K562 (cell line): ENCODE measurements at regions not wholly inside any gene's neighbourhood (a gene's known extent, or its start where the extent isn't known, plus 50 kb on each side); places are given as distances from the start of the nearest gene placed in this dataset.

ENCODE experiments used
- CBFA2T3 ChIP-seq: fragments of 450-650 bp; IDR thresholded peaks from 2 replicates; pipeline ENCODE4 v1.6.1; 2017
- FOXA1 ChIP-seq: fragments of 450-650 bp; IDR thresholded peaks from 2 replicates; pipeline ENCODE4 v1.6.1; 2016; ENCODE audit warnings: mild to moderate bottlenecking, borderline replicate concordance
- GABPB2 ChIP-seq: fragments of 250-450 bp; sonication (Bioruptor Pico); conservative IDR thresholded peaks from 2 replicates; pipeline ENCODE4 v1.5.1; 2021; ENCODE audit warnings: mild to moderate bottlenecking
- PHTF2 ChIP-seq: fragments of 250-450 bp; sonication (Bioruptor Pico); IDR thresholded peaks from 2 replicates; pipeline ENCODE4 v1.5.0; 2021; ENCODE audit warnings: mild to moderate bottlenecking
- ZNF785 ChIP-seq: fragments of 250-450 bp; sonication (Bioruptor Pico); IDR thresholded peaks from 2 replicates; pipeline ENCODE4 v1.4.0; 2020; ENCODE audit warnings: mild to moderate bottlenecking
- TF ChIP-seq, protein P1 (sequence below): fragments of 250-450 bp; sonication (Bioruptor Pico); IDR thresholded peaks from 2 replicates; pipeline ENCODE4 v1.5.0; 2020; ENCODE audit warnings: mild to moderate bottlenecking
- TF ChIP-seq, protein P2 (sequence below), 2 experiments: IDR thresholded peaks in 1 of 2; conservative IDR thresholded peaks in 1 of 2; 2 replicates each; pipeline ENCODE4 v1.6.1; 2016; ENCODE audit warnings: low read depth in 2 of 2, mild to moderate bottlenecking in 1 of 2, missing compliant biosample characterization in 1 of 2, missing genetic modification characterization in 1 of 2, moderate library complexity in 1 of 2

DNA sequence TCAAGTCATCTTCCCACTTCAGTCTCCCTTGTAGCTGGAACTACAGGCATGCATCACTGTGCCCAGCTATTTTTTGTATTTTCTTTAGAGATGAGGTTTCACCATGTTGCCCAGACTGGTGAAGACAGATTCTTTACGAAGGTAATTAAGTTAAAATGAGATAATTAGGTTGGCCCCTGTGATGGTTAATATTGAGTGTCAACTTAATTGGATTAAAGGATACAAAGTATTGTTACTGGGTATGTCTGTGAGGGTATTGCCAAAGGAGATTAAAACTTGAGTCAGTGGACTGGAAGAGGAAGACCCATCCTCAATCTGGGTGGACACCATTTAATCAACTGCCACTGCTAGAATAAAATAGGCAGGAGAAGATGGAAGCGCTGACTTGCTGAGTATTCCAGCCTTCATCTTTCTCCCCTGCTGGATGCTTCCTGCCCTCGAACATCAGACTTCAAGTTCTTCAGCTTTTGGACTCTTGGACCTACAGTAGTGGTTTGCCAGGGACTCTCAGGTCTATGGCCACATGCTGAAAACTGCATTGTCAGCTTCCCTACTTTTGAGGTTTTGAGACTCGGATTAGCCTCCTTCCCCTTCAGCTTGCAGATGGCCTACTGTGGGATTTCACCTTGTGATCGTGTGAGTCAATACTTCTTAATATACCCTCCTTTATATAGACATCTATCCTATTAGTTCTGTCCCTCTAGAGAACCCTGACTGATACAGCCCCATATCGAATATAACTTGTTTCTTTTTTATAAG lies 269.1 kb downstream of the TMX3 start (continued):
- TF ChIP-seq, protein P1, sequence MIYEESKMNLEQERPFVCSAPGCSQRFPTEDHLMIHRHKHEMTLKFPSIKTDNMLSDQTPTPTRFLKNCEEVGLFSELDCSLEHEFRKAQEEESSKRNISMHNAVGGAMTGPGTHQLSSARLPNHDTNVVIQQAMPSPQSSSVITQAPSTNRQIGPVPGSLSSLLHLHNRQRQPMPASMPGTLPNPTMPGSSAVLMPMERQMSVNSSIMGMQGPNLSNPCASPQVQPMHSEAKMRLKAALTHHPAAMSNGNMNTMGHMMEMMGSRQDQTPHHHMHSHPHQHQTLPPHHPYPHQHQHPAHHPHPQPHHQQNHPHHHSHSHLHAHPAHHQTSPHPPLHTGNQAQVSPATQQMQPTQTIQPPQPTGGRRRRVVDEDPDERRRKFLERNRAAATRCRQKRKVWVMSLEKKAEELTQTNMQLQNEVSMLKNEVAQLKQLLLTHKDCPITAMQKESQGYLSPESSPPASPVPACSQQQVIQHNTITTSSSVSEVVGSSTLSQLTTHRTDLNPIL (CRISPR knock-in tag), result no peak
- no peak for TF ChIP-seq ZNF785 (CRISPR knock-in tag)
- TF ChIP-seq, protein P2, sequence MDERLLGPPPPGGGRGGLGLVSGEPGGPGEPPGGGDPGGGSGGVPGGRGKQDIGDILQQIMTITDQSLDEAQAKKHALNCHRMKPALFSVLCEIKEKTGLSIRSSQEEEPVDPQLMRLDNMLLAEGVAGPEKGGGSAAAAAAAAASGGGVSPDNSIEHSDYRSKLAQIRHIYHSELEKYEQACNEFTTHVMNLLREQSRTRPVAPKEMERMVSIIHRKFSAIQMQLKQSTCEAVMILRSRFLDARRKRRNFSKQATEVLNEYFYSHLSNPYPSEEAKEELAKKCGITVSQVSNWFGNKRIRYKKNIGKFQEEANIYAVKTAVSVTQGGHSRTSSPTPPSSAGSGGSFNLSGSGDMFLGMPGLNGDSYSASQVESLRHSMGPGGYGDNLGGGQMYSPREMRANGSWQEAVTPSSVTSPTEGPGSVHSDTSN (CRISPR knock-in tag; IDR thresholded peaks at IDR 0.05; ENCODE audit: low read depth), result no peak
- TF ChIP-seq, protein P2 (tag; conservative IDR thresholded peaks at IDR 0.05; ENCODE audit: low read depth), result no peak
- TF ChIP-seq CBFA2T3, result no peak
- TF ChIP-seq PHTF2 (CRISPR knock-in tag), result no peak
- no peak for TF ChIP-seq GABPB2 (CRISPR knock-in tag)
- TF ChIP-seq FOXA1, result no peak
